CD14-positive monocyte (primary cell): ENCODE measurements at regions not wholly inside any gene's neighbourhood (a gene's known extent, or its start where the extent isn't known, plus 50 kb on each side); places are given as distances from the start of the nearest gene placed in this dataset.

Experiments
- DNase-seq, 3 donors: peaks; one replicate each; pipeline ENCODE4 v3.0.0-alpha.2; 2011 to 2022
- H2AFZ ChIP-seq: 2 replicates; pipeline ENCODE4 v1.6.0; 2012; ENCODE audit warnings: mild to moderate bottlenecking, low read depth, low read length, inconsistent platforms; ENCODE audit not compliant: insufficient read depth, poor library complexity, severe bottlenecking
- H3K27ac ChIP-seq, 2 donors: 1 replicate in 1 of 2; 2 replicates in 1 of 2; pipeline ENCODE4 v1.5.1; 2012 to 2013; ENCODE audit warnings: low read length in 2 of 2, control low read depth in 1 of 2, inconsistent platforms in 1 of 2, low read depth in 1 of 2, mild to moderate bottlenecking in 1 of 2
- H3K27me3 ChIP-seq, 2 donors: one replicate each; pipeline versions ENCODE4 v1.6.0 to v1.6.1; 2011 to 2013; ENCODE audit warnings: low read length in 2 of 2; ENCODE audit not compliant: control insufficient read depth in 2 of 2, insufficient read depth in 2 of 2
- H3K36me3 ChIP-seq, 2 donors: replicated peaks in 1 of 2; 1 replicate in 1 of 2; 2 replicates in 1 of 2; pipeline versions ENCODE4 v1.5.1 to v1.6.1; 2012 to 2013; ENCODE audit warnings: low read length in 2 of 2, control low read depth in 1 of 2, inconsistent platforms in 1 of 2, mild to moderate bottlenecking in 1 of 2; ENCODE audit not compliant: insufficient read depth in 2 of 2, control insufficient read depth in 1 of 2
- H3K4me1 ChIP-seq, 2 donors: 1 replicate in 1 of 2; 2 replicates in 1 of 2; pipeline versions ENCODE4 v1.5.1 to v1.6.1; 2012 to 2013; ENCODE audit warnings: low read length in 2 of 2, control low read depth in 1 of 2, inconsistent platforms in 1 of 2, mild to moderate bottlenecking in 1 of 2, moderate library complexity in 1 of 2; ENCODE audit not compliant: insufficient read depth in 2 of 2, control insufficient read depth in 1 of 2
- H3K4me2 ChIP-seq: replicated peaks from 2 replicates; pipeline ENCODE3; 2012; ENCODE audit warnings: low read length, moderate library complexity, mild to moderate bottlenecking; ENCODE audit not compliant: poor library complexity, severe bottlenecking; ENCODE audit errors: extremely low read depth
- H3K4me3 ChIP-seq, 3 experiments: fragments of 200-600 bp in 1 of 3; sonication (generic) in 1 of 3; replicated peaks in 1 of 3; 1 replicate in 2 of 3; 2 replicates in 1 of 3; pipeline ENCODE4 v1.5.1; 2011 to 2013; ENCODE audit warnings: low read length in 3 of 3, mild to moderate bottlenecking in 3 of 3, control low read depth in 2 of 3, low read depth in 2 of 3, inconsistent platforms in 1 of 3, moderate library complexity in 1 of 3
- H3K79me2 ChIP-seq: 2 replicates; pipeline ENCODE4 v1.6.0; 2012; ENCODE audit warnings: mild to moderate bottlenecking, control low read depth, inconsistent platforms, low read length, moderate library complexity; ENCODE audit not compliant: insufficient read depth
- H3K9ac ChIP-seq: 2 replicates; pipeline ENCODE4 v1.6.0; 2017; ENCODE audit warnings: low read length, mild to moderate bottlenecking; ENCODE audit not compliant: insufficient read depth, poor library complexity, severe bottlenecking
- H3K9me3 ChIP-seq, 2 donors: replicated peaks in 1 of 2; 1 replicate in 1 of 2; 2 replicates in 1 of 2; pipeline versions ENCODE4 v1.5.1 to v1.6.1; 2012 to 2013; ENCODE audit warnings: low read length in 2 of 2, control low read depth in 1 of 2; ENCODE audit not compliant: control insufficient read depth in 1 of 2, insufficient read depth in 1 of 2
- H4K20me1 ChIP-seq: 2 replicates; pipeline ENCODE4 v1.6.0; 2012; ENCODE audit warnings: mild to moderate bottlenecking, low read length, control low read depth, moderate library complexity; ENCODE audit not compliant: insufficient read depth
- H3K27ac Mint-ChIP-seq, 7 donors: one replicate each; pipeline ENCODE4 v1.8.0; 2020; ENCODE audit warnings: mild to moderate bottlenecking in 7 of 7, mixed read lengths in 7 of 7, moderate library complexity in 6 of 7, inconsistent platforms in 2 of 7
- H3K27me3 Mint-ChIP-seq, 3 donors: one replicate each; pipeline ENCODE4 v1.8.0; 2021 to 2022; ENCODE audit warnings: low read depth in 3 of 3, mild to moderate bottlenecking in 3 of 3, mixed read lengths in 3 of 3, moderate library complexity in 3 of 3, inconsistent platforms in 1 of 3
- H3K36me3 Mint-ChIP-seq, 2 donors: one replicate each; pipeline ENCODE4 v1.8.0; 2020; ENCODE audit warnings: mixed read lengths in 2 of 2, inconsistent platforms in 1 of 2, mild to moderate bottlenecking in 1 of 2
- H3K4me1 Mint-ChIP-seq: one replicate; pipeline ENCODE4 v1.8.0; 2020; ENCODE audit warnings: mild to moderate bottlenecking, mixed read lengths
- H3K4me3 Mint-ChIP-seq, 2 donors: one replicate each; pipeline ENCODE4 v1.8.0; 2020; ENCODE audit warnings: mild to moderate bottlenecking in 2 of 2, mixed read lengths in 2 of 2, moderate library complexity in 1 of 2
- H3K9me3 Mint-ChIP-seq, 7 donors: one replicate each; pipeline ENCODE4 v1.8.0; 2020 to 2022; ENCODE audit warnings: mixed read lengths in 7 of 7, mild to moderate bottlenecking in 6 of 7, moderate library complexity in 6 of 7, inconsistent platforms in 2 of 7
- WGBS: methylation state at CpG from one replicate; pipeline ENCODE4 v1.1.5; 2013; ENCODE audit warnings: missing lambda C conversion rate; ENCODE audit not compliant: insufficient coverage; 5-methylcytosine and 5-hydroxymethylcytosine counted together
- intact Hi-C, 2 donors: fragments of 100-400 bp; cut with micrococcal nuclease; formaldehyde crosslinking; loops; one replicate each; pipeline versions ENCODE4 v1.15.0 to v1.15.1; 2023
- TF ChIP-seq, protein P1 (sequence below): fragments of 200-600 bp; IDR thresholded peaks from one replicate; pipeline ENCODE4 v1.8.0; 2022; ENCODE audit warnings: antibody characterized with exemption, mild to moderate bottlenecking

DNA sequence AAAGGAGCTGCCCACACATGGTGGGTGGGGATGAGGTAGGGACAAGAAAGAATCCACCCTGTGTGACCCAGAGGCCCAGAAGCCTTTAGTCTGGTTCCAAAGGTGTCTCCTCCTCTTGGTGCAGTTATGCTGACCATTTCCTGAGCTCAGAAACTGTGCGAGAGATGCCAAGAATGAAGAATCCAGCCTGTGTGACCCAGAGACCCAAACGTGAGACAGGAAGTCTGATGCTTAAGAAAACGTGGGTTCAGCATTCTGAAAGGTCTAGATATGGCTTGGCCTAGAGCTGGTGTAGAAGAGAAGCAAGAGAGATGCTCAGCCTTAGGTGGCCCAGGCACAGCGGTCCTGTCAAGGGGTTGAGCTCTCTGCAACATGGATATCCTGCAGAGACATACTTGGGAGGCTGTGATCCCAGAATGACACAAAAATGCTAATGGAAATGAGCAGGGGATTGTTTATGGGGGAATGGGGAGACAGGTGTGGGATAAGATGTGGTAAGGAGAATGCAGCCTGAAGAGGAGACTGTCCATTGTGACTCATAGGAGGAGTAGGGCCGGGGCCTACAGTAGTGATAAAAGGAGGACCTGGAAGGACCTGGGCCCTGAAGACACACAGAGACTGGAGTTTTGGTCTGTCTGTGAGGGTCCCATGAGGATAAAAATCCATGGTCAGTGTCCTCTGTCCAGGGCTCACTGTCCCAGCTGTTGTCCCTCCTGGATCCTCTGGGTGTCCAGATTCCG, 79.0 kb downstream of the ZNF280B start:
- DNase-seq: no peak
- intact Hi-C loops: no loop called here
- H3K36me3 Mint-ChIP-seq: no peaks in the 10 kb centered on the region
- no peak overlapping the region for H3K4me3 Mint-ChIP-seq
- no peak overlapping the region for H3K27ac Mint-ChIP-seq
- no peaks in the 10 kb centered on the region for H3K27me3 ChIP-seq
- TF ChIP-seq, protein P1, sequence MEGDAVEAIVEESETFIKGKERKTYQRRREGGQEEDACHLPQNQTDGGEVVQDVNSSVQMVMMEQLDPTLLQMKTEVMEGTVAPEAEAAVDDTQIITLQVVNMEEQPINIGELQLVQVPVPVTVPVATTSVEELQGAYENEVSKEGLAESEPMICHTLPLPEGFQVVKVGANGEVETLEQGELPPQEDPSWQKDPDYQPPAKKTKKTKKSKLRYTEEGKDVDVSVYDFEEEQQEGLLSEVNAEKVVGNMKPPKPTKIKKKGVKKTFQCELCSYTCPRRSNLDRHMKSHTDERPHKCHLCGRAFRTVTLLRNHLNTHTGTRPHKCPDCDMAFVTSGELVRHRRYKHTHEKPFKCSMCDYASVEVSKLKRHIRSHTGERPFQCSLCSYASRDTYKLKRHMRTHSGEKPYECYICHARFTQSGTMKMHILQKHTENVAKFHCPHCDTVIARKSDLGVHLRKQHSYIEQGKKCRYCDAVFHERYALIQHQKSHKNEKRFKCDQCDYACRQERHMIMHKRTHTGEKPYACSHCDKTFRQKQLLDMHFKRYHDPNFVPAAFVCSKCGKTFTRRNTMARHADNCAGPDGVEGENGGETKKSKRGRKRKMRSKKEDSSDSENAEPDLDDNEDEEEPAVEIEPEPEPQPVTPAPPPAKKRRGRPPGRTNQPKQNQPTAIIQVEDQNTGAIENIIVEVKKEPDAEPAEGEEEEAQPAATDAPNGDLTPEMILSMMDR: no peak
- H3K79me2 ChIP-seq: no peaks in the 10 kb centered on the region
- H4K20me1 ChIP-seq: no peaks in the 10 kb centered on the region
- no peak overlapping the region for H2AFZ ChIP-seq
- H3K4me1 ChIP-seq: no peaks in the 10 kb centered on the region
- H3K9me3 ChIP-seq: no peaks in the 10 kb centered on the region
- H3K4me3 ChIP-seq: no peak overlapping the region
- H3K4me1 Mint-ChIP-seq: no peaks in the 10 kb centered on the region
- peaks cover 4 to 12% (median 9%) of the 10 kb centered on the region in 3 donors for H3K27me3 Mint-ChIP-seq
- H3K9me3 Mint-ChIP-seq: peaks cover 0 to 3% (median 0%) of the 10 kb centered on the region in 7 donors
- no peak overlapping the region for H3K4me2 ChIP-seq
- H3K27ac ChIP-seq: no peak overlapping the region
- WGBS: 74% methylated on average over 5 of the region's 6 CpGs
- H3K36me3 ChIP-seq: no peaks in the 10 kb centered on the region
- no peak overlapping the region for H3K9ac ChIP-seq

DNA sequence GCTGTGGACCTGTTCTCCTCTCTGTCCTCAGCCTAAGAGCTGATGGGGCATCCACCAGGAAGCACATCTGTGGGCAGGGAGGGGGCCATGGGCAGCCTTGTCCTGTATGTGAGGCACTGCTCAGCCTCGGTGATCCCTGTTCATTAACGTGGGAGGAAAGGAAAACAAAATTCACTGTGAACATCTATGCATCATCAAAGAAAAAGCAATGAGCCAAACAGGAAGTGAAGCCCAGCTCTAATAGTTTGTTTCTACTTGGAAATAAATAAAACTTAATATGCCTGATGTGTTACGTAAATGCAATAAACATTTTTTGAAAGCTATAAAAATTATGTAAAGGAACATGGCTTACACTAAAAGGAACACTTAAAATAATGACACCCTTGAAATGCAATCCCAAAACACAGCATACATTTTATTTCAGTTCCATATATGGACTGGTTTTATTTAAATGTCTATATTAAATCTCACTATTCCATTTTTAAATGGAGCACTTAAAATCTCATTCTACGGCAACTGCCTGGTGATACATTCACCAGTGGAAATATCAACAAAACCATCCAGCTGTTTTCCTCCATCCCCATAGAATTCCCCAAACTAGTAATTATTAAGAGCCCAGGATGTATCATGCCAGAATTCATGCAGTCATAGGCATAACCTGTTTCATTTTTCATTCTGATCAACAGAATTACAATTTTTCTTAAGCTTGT, 78.3 kb downstream of the ZNF280B start:
- TF ChIP-seq, protein P1: no peak
- Histone ChIP-seq H3K4me2 (no peak overlapping the region), H3K4me1 (no peaks in the 10 kb centered on the region), H3K27ac (no peak overlapping the region), H4K20me1 (no peaks in the 10 kb centered on the region), H3K9me3 (no peaks in the 10 kb centered on the region), H3K79me2 (no peaks in the 10 kb centered on the region), H3K36me3 (no peaks in the 10 kb centered on the region), H3K27me3 (no peaks in the 10 kb centered on the region), H3K9ac (no peak overlapping the region), H2AFZ (no peak overlapping the region), H3K4me3 (no peak overlapping the region)
- no CpG with 5 or more reads among the region's 4 CpGs for WGBS
- intact Hi-C loops: no loop called here
- no peak for DNase-seq
- H3K27ac Mint-ChIP-seq: no peak overlapping the region
- H3K4me3 Mint-ChIP-seq: no peak overlapping the region
- peaks cover 0 to 6% (median 0%) of the 10 kb centered on the region in 7 donors for H3K9me3 Mint-ChIP-seq
- H3K4me1 Mint-ChIP-seq: no peaks in the 10 kb centered on the region
- H3K36me3 Mint-ChIP-seq: no peaks in the 10 kb centered on the region
- H3K27me3 Mint-ChIP-seq: peaks cover 4 to 9% (median 7%) of the 10 kb centered on the region in 3 donors
